Activated T-cell treated with anti-CD3 and anti-CD28 coated beads, Interleukin-2, amount 50 U/mL, for 4 hours (primary cell): ENCODE measurements at regions not wholly inside any gene's neighbourhood (a gene's known extent, or its start where the extent isn't known, plus 50 kb on each side); places are given as distances from the start of the nearest gene placed in this dataset.

Experiments
- ATAC-seq, 2 donors: fragments of 200-7000 bp; cut with Tn5 transposase; one replicate each; pipeline ENCODE4 v1.10.0; 2021
- DNase-seq: peaks from one replicate; pipeline ENCODE4 v3.0.0-alpha.2; 2020
- H3K27me3 Mint-ChIP-seq: one replicate; pipeline ENCODE4 v1.8.0; 2021; ENCODE audit warnings: low read depth, mixed read lengths
- H3K36me3 Mint-ChIP-seq: one replicate; pipeline ENCODE4 v1.8.0; 2022; ENCODE audit warnings: mixed read lengths; ENCODE audit not compliant: insufficient read depth
- H3K4me1 Mint-ChIP-seq: one replicate; pipeline ENCODE4 v1.8.0; 2021; ENCODE audit warnings: low read depth, mixed read lengths
- H3K4me3 Mint-ChIP-seq: one replicate; pipeline ENCODE4 v1.8.0; 2021; ENCODE audit warnings: mild to moderate bottlenecking, moderate library complexity, mixed read lengths
- H3K9me3 Mint-ChIP-seq: one replicate; pipeline ENCODE4 v1.8.0; 2021; ENCODE audit warnings: mixed read lengths

DNA sequence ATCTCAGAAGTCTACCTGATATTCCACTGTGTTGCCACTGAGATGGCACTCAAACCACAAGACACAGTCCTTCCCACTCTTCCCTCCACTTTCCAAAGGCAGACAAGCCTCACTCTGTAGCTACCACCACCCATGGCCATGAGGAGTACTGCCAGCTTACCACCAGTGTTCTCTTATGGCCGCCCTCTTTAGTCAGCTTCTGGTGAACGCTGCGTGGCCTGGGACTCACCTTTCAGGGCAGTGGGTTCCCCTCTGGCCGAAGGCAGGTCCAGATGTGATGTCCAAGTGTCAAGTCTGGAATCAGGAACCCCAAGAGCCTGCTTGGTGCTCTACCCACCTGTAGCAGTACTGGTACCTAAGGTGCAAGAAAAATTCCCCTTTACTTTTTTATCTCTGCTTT lies 580.8 kb downstream of the LRRIQ3 start:
- H3K9me3 Mint-ChIP-seq = peaks cover 4% of the 10 kb centered on the region
- H3K36me3 Mint-ChIP-seq = no peaks in the 10 kb centered on the region
- no peak overlapping the region for H3K4me3 Mint-ChIP-seq
- DNase-seq = no peak
- H3K4me1 Mint-ChIP-seq = no peaks in the 10 kb centered on the region
- no peak for ATAC-seq
- no peaks in the 10 kb centered on the region for H3K27me3 Mint-ChIP-seq

DNA sequence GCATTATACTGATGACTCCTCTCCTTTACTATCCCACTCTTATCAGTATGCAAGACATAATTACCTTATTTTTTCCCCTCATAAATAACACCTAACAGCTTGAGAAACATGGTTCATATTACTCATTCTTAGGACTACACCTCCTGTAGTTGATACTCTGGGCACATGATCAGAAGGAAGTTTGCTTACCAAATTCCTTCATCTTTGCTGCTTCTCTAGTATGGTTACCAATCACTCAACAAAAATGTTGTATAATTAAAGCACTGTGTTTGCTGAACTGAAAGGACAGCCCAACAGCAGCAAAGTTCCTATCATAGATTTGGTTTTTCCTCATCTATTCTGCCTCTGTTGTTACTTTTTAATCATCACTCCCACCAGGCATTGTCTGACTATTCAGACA lies 586.3 kb downstream of the LRRIQ3 start:
- H3K27me3 Mint-ChIP-seq = no peaks in the 10 kb centered on the region
- peaks cover 6% of the 10 kb centered on the region for H3K9me3 Mint-ChIP-seq
- no peaks in the 10 kb centered on the region for H3K36me3 Mint-ChIP-seq
- H3K4me1 Mint-ChIP-seq = no peaks in the 10 kb centered on the region
- no peak overlapping the region for H3K4me3 Mint-ChIP-seq
- ATAC-seq (no peak), DNase-seq (no peak)

DNA sequence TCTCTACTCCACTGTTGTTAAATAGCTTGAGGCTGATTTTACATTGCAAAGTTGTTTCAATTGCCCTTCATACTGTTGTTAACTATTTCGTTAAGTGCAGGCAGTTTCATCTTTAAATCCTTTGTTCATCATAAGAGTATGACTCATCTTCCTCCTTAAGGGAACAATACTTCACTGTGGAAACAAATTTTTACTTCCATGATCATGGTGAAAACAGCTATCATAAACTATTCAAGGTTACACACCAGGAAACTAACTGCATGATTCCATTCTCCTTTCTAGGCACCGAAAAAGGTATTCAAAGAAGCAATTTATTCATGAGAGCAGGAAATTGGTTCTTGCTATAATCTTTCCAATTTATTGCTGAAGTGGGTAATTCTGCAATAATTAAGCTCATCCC lies 593.2 kb downstream of the LRRIQ3 start:
- ATAC-seq (no peak), DNase-seq (no peak)
- no peak overlapping the region for H3K4me3 Mint-ChIP-seq
- H3K27me3 Mint-ChIP-seq = no peaks in the 10 kb centered on the region
- H3K4me1 Mint-ChIP-seq = no peaks in the 10 kb centered on the region
- H3K9me3 Mint-ChIP-seq = peaks cover 12% of the 10 kb centered on the region
- H3K36me3 Mint-ChIP-seq = no peaks in the 10 kb centered on the region

DNA sequence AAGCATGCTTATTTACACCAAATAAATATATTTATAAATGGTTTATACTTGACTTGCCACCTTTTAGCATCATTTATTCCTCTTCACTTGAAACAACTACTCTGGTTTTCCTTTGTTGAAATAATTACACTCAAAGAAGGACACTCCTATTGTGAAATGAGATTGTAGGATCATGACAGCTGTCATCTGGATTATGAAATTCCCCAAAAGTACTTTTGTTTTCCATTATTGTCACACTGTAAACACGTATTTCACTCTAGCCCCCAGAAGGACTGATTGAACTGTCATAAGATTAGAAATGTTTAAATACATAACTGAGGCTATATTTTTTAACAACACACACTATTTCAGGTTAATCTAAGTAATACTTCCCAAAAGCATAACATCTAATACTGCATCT lies 593.8 kb downstream of the LRRIQ3 start:
- Mint-ChIP-seq H3K36me3 (no peaks in the 10 kb centered on the region), H3K27me3 (no peaks in the 10 kb centered on the region), H3K4me1 (no peaks in the 10 kb centered on the region), H3K9me3 (peaks cover 12% of the 10 kb centered on the region), H3K4me3 (no peak overlapping the region)
- no peak for DNase-seq
- no peak for ATAC-seq

DNA sequence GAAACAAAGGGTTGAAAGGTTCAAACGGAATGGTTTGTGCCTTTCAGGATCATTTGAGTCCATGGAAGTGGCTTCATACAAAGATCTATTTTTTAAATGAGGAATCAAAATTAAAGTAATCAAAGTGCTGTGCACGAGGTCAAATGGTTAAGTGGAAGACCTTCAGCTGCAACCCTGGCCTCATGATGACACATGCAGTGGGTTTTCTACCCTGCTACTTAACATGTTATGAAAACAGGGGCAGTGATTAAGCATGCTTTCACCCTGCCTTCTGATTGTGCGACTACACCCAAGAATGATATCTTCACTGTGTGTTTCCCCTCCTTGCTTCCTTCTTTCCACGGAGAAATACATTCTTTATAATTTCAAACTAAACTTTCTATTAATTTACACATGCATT lies 604.2 kb downstream of the LRRIQ3 start:
- DNase-seq = no peak
- Mint-ChIP-seq H3K36me3 (no peaks in the 10 kb centered on the region), H3K4me3 (no peak overlapping the region), H3K27me3 (no peaks in the 10 kb centered on the region), H3K9me3 (peaks cover 4% of the 10 kb centered on the region), H3K4me1 (no peaks in the 10 kb centered on the region)
- ATAC-seq = no peak

DNA sequence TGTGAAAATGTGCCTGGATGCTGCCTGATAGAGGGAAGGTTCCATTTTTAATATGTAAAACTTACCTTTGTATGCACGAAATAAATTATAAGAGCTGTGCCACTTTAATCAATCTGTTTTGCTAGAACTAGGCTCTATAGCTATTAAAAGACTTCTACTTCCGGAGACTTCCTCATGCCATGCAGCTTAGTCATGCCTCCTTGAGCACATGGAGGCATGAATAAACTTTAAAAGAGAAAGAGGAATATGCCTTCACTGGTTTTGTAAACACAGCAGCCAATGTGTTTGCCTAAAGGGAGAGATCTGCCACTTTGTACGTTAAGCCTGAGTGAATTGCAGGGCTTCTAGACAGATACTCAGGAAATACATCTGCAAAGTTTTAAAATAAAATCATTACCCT lies 604.6 kb downstream of the LRRIQ3 start:
- H3K36me3 Mint-ChIP-seq = no peaks in the 10 kb centered on the region
- H3K9me3 Mint-ChIP-seq = peaks cover 6% of the 10 kb centered on the region
- no peak for ATAC-seq
- no peak for DNase-seq
- H3K27me3 Mint-ChIP-seq = no peaks in the 10 kb centered on the region
- no peaks in the 10 kb centered on the region for H3K4me1 Mint-ChIP-seq
- no peak overlapping the region for H3K4me3 Mint-ChIP-seq

DNA sequence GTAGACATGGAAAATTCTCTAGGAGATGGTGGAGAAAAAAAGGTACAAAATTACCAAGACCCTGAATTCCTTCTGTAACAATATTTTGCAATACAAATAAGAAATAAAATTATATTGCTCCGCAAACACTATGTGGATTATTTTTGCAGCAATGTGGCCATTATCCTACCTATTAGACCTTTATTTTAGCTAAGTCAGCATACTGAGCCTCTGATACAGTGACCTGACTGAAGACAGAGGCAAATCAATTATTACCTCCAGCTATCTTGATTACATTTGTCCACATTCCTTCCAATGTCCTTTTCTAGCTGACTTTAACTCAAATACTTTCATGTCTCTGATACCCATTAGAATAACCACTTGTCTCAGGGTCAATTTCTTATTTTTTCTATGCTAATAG lies 610.9 kb downstream of the LRRIQ3 start:
- DNase-seq (no peak), ATAC-seq (no peak)
- Mint-ChIP-seq H3K9me3 (peaks cover 8% of the 10 kb centered on the region), H3K4me1 (no peaks in the 10 kb centered on the region), H3K4me3 (no peak overlapping the region), H3K27me3 (no peaks in the 10 kb centered on the region), H3K36me3 (no peaks in the 10 kb centered on the region)

DNA sequence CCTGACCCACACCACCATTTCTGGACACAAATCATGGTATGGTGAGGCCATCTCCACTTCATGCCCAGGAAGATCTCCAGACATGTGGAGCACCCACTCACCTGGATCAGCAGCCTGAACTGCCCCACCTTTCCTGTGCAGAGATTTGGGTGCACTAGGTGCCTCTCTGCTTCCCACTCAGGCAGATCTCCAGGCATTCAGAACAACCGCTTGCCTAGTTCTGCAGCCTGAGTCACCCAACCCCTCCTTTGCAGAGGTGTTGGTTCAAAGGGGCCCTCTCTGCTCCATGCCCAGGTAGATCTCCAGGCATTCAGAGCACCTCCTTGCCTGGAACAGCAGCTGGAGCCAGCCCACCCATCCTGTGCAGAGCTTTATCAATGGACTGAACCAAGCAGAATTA lies 620.8 kb downstream of the LRRIQ3 start:
- H3K27me3 Mint-ChIP-seq = no peaks in the 10 kb centered on the region
- DNase-seq (no peak), ATAC-seq (no peak)
- no peaks in the 10 kb centered on the region for H3K4me1 Mint-ChIP-seq
- H3K9me3 Mint-ChIP-seq = peaks cover 30% of the 10 kb centered on the region
- H3K36me3 Mint-ChIP-seq = no peaks in the 10 kb centered on the region
- H3K4me3 Mint-ChIP-seq = no peak overlapping the region

DNA sequence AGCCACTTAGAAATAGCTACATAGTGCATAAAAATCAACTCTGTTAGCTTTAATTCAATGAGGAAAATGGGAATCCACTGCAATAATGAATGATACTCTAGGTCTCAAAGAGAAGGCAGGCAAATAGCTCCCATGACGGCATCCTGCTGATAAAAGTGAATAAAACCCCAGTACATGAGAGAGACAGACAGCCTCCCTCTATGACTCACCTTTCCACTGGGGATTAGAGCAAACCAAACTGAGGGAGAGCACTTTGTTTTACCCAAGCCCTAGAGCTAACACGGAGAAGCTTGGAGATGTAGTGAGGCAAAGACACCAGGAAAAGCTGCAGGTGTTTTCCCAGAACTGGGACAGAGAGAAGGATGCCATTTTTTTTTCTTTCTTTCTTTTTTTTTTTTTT lies 621.9 kb downstream of the LRRIQ3 start:
- Mint-ChIP-seq H3K9me3 (peaks cover 23% of the 10 kb centered on the region), H3K4me3 (no peak overlapping the region), H3K27me3 (no peaks in the 10 kb centered on the region), H3K4me1 (no peaks in the 10 kb centered on the region), H3K36me3 (no peaks in the 10 kb centered on the region)
- no peak for DNase-seq
- no peak for ATAC-seq

DNA sequence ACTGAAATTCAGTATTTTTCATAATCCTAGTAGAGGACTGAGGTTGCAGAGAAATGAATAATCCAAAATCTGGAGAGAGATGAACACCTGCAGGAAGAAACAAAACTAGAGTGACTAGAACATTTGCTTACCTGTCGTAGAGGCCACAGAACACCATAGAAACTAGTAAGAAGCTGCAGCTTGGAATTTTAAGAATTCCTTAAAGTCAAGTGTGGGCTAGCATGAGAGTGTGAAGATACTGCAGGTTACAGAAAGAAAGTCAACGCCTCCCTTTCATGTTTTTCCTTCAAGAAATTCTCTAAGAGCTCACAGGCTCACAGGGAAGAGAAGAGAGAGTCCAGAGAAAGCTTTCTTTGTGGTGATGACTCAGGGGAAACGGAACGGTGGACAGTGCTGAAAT lies 633.7 kb downstream of the LRRIQ3 start:
- Mint-ChIP-seq H3K4me1 (no peaks in the 10 kb centered on the region), H3K4me3 (no peak overlapping the region)

DNA sequence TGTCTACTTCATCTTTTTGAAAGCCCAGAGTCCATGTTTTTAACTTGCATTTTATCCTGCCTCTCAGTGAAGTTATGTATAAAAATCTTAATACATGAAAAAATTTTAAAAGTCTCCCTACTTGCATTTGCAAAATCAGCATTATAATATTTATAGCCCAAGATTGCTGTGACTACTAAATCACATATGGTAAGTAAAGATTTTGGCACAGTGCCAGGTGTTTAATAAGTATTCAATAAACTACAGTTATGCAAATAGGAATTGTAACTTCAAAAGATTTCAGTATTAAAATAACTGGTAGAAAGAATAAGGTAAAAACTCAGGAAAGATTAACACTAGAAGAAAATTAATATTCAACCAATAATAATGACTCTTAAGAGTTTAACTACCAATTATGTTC lies 641.7 kb downstream of the LRRIQ3 start:
- Mint-ChIP-seq H3K36me3 (no peaks in the 10 kb centered on the region), H3K4me3 (no peak overlapping the region), H3K27me3 (no peaks in the 10 kb centered on the region), H3K4me1 (no peaks in the 10 kb centered on the region), H3K9me3 (peaks cover 26% of the 10 kb centered on the region)
- ATAC-seq (no peak), DNase-seq (no peak)

More for the DNA sequence above, 633.7 kb downstream of the LRRIQ3 start:
- no peak for DNase-seq
- Mint-ChIP-seq H3K9me3 (peaks cover 24% of the 10 kb centered on the region), H3K27me3 (no peaks in the 10 kb centered on the region), H3K36me3 (no peaks in the 10 kb centered on the region)
- ATAC-seq = no peak

DNA sequence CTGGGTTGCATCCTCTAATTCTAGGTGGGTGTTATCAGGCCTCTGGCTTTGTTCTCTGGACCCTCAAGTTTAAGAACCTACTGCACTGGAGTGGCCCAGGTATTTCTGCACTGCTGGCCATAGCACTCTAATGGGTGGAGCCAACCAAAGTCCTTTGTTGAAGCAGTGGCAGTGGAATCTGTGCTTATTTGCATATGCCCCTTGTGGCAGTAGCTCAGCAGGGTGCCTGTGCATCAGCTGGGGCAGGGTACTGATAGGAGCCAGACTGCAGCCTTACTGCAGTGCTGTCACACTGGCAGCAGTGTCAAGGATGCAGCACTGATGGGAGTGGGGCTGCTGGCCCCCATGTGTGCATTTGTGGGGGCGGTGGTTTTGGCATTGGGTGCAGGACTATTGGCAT lies 660.6 kb downstream of the LRRIQ3 start:
- no peak for DNase-seq
- no peaks in the 10 kb centered on the region for H3K27me3 Mint-ChIP-seq
- no peak overlapping the region for H3K4me3 Mint-ChIP-seq
- H3K4me1 Mint-ChIP-seq = no peaks in the 10 kb centered on the region
- no peak for ATAC-seq
- peaks cover 17% of the 10 kb centered on the region for H3K9me3 Mint-ChIP-seq
- no peaks in the 10 kb centered on the region for H3K36me3 Mint-ChIP-seq

DNA sequence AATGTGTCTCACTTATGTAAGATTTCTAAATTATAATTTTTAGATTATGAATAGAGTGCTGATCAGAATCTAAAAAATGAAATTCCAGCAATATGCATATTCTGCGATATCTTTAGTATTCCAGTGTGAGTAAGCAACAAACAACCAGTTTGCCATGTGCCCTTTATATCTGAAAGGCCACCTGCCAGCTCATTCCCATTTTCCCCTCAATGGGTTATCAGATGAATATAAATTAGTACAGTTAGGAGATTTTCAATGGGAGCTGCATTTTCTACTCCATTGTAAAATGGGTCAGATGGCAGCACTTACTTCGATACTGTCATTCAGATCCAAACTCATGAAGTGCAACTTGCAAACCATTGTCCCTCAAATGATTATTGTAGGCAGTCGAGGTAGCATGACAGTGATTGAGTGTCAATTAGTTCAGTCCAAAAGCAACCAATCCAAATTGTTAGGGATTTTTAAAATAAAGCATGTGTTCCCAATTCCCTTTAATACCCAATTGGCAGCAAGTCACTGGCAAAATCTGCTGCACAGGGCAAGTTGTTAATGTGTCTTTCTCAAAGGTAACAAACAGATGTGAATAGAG lies 680.3 kb downstream of the LRRIQ3 start:
- Mint-ChIP-seq H3K36me3 (no peaks in the 10 kb centered on the region), H3K27me3 (no peaks in the 10 kb centered on the region), H3K4me1 (no peaks in the 10 kb centered on the region), H3K9me3 (peaks cover 6% of the 10 kb centered on the region), H3K4me3 (no peak overlapping the region)
- ATAC-seq (no peak), DNase-seq (no peak)

DNA sequence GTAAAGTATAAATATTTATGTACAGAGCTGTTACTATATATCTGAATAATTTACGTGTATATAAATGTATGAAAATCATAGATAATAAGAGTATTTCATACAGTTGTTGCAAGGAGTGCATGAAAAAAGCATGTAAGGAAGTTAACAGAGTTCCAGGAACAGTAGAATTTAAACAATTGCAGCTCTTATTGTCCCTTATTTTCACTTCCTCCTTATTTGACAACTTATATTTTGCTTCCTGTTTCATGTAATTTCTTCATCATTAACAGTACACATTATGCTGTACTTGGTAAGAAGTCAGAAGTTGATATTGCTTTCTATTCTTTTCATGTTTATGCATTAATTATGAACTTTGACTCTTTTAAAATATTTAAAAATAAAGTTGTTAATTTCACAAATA lies 681.5 kb downstream of the LRRIQ3 start:
- Mint-ChIP-seq H3K4me1 (no peaks in the 10 kb centered on the region), H3K9me3 (peaks cover 6% of the 10 kb centered on the region), H3K4me3 (no peak overlapping the region), H3K27me3 (no peaks in the 10 kb centered on the region), H3K36me3 (no peaks in the 10 kb centered on the region)
- ATAC-seq = no peak
- DNase-seq = no peak

DNA sequence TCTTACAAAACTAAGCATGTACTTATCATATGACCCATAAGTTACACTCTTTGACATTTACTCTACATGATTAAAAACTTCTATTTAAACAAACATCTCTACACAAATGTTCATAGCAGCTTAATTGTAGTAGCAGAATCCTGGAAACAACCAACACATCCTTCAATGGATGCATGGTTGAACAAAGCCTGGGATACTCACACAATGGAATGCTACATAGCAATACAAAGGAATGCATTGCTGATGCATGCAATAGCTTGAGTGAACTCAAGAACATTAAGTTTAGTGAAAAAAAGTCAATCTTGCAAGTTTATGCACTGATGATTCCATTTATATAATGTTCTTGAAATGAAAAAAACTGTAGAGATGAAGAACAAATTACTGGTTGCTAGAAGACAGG lies 686.9 kb downstream of the LRRIQ3 start:
- H3K4me3 Mint-ChIP-seq = no peak overlapping the region
- ATAC-seq (no peak), DNase-seq (no peak)
- H3K4me1 Mint-ChIP-seq = no peaks in the 10 kb centered on the region
- peaks cover 7% of the 10 kb centered on the region for H3K9me3 Mint-ChIP-seq
- H3K36me3 Mint-ChIP-seq = no peaks in the 10 kb centered on the region
- H3K27me3 Mint-ChIP-seq = no peaks in the 10 kb centered on the region

DNA sequence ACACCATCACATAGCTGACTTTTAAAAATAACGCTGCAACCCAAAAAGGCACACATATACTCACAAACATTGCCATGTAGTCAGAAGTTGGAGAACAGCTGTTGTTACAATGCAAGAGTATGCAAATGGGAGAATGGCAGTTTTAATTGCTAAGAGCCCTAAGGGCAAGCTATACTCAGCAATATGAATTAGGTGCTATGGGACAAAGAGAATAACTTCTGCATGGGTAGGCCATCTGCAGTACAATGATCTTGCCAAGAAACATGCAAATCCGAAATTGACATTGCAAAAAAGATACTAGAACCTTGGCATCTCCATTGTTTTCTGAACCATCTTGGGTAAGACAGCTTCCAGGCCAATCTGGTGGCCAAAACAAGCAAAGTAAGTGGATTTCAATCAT lies 697.8 kb downstream of the LRRIQ3 start:
- no peaks in the 10 kb centered on the region for H3K36me3 Mint-ChIP-seq
- peaks cover 5% of the 10 kb centered on the region for H3K9me3 Mint-ChIP-seq
- H3K4me1 Mint-ChIP-seq = no peaks in the 10 kb centered on the region
- DNase-seq (no peak), ATAC-seq (no peak)
- H3K4me3 Mint-ChIP-seq = no peak overlapping the region
- no peaks in the 10 kb centered on the region for H3K27me3 Mint-ChIP-seq
